ENCODE measurements at regions not wholly inside any gene's neighbourhood (a gene's known extent, or its start where the extent isn't known, plus 50 kb on each side); places are given as distances from the start of the nearest gene placed in this dataset.

DNA sequence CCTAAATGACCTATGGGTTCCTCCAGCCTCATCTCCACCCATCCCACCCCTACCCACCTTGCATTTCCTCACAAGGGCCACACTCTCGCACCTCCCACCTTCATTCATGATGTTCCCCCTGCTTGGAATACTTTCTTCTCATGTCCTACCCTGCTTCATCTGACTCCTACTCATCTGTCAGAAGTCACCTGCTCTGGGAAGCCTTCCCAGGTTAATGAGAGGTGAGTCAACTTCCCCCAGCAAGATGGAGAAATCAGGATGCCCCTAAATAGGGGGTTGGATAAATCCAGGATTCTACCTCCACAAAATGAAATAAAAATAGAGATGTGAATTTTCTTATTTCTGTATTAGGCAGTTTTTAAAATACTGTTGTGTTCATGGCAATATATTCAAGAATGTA lies 51.0 kb upstream of the WSB1 start:
- no peaks in the 10 kb centered on the region for H3K27me3 ChIP-seq (ENCODE audit: control insufficient read depth, extremely low read depth, insufficient read depth, low read length)
- no peaks in the 10 kb centered on the region for H3K36me3 ChIP-seq (ENCODE audit: control insufficient read depth in 2 of 2, extremely low read depth in 1 of 2, insufficient read depth in 2 of 2, low read length in 2 of 2)
- H3K27ac ChIP-seq (ENCODE audit: control insufficient read depth, insufficient read depth, low read length): peak overlapping the region; percentile 59
- H3K9ac ChIP-seq (ENCODE audit: control insufficient read depth, extremely low read depth, insufficient read depth, low read length): peak overlapping the region; percentile 13
- no peaks in the 10 kb centered on the region for H3K9me3 ChIP-seq (ENCODE audit: control insufficient read depth, low read depth, low read length)
- dilution Hi-C loops (cut with MboI; ENCODE audit: extremely low pct_ligation_motif_present, low sequenced_read_pairs): no loop called here
- H3K4me3 ChIP-seq (ENCODE audit: control insufficient read depth in 2 of 3, extremely low read depth in 1 of 3, insufficient read depth in 2 of 3, low read depth in 1 of 3, low read length in 3 of 3): no peak overlapping the region
- peaks cover 2% of the 10 kb centered on the region for H3K9me1 ChIP-seq (ENCODE audit: control insufficient read depth, extremely low read depth, insufficient read depth, low read length)
- DNase-seq (ENCODE audit: low read depth, low spot score): no peak
- H3K79me2 ChIP-seq (ENCODE audit: control insufficient read depth, insufficient read depth, low read length): no peaks in the 10 kb centered on the region
- peaks cover 52% of the 10 kb centered on the region for H3K4me1 ChIP-seq (ENCODE audit: control insufficient read depth, extremely low read depth, insufficient read depth, low read length)
- TF ChIP-seq EZH2 (IDR thresholded peaks at IDR 0.05; ENCODE audit: low read length) (no peak), CTCF (optimal IDR thresholded peaks at IDR 0.05 in 1 of 3, IDR thresholded peaks at IDR 0.05 in 1 of 3, conservative IDR thresholded peaks at IDR 0.05 in 1 of 3; ENCODE audit: extremely low read depth in 1 of 3, insufficient read depth in 2 of 3, low read length in 3 of 3) (no peak)
- no peaks in the 10 kb centered on the region for H4K20me1 ChIP-seq (ENCODE audit: control insufficient read depth, extremely low read depth, insufficient read depth, low read length)
- H2AFZ ChIP-seq (ENCODE audit: control insufficient read depth, low read length): no peak overlapping the region
- FAIRE-seq: no peak
- peak overlapping the region; percentile 33 for H3K4me2 ChIP-seq (ENCODE audit: control insufficient read depth, extremely low read depth, insufficient read depth, low read depth, low read length)

- Histone ChIP-seq H3K9me1 (ENCODE audit: control insufficient read depth, extremely low read depth, insufficient read depth, low read length) (peaks cover 2% of the 10 kb centered on the region), H3K36me3 (ENCODE audit: control insufficient read depth in 2 of 2, extremely low read depth in 1 of 2, insufficient read depth in 2 of 2, low read length in 2 of 2) (no peaks in the 10 kb centered on the region), H3K9ac (ENCODE audit: control insufficient read depth, extremely low read depth, insufficient read depth, low read length) (no peak overlapping the region), H3K4me1 (ENCODE audit: control insufficient read depth, extremely low read depth, insufficient read depth, low read length) (peaks cover 52% of the 10 kb centered on the region), H3K27me3 (ENCODE audit: control insufficient read depth, extremely low read depth, insufficient read depth, low read length) (no peaks in the 10 kb centered on the region), H3K9me3 (ENCODE audit: control insufficient read depth, low read depth, low read length) (no peaks in the 10 kb centered on the region), H4K20me1 (ENCODE audit: control insufficient read depth, extremely low read depth, insufficient read depth, low read length) (no peaks in the 10 kb centered on the region), H2AFZ (ENCODE audit: control insufficient read depth, low read length) (no peak overlapping the region), H3K27ac (ENCODE audit: control insufficient read depth, insufficient read depth, low read length) (no peak overlapping the region), H3K4me2 (ENCODE audit: control insufficient read depth, extremely low read depth, insufficient read depth, low read depth, low read length) (no peak overlapping the region), H3K4me3 (ENCODE audit: control insufficient read depth in 2 of 3, extremely low read depth in 1 of 3, insufficient read depth in 2 of 3, low read depth in 1 of 3, low read length in 3 of 3) (no peak overlapping the region), H3K79me2 (ENCODE audit: control insufficient read depth, insufficient read depth, low read length) (no peaks in the 10 kb centered on the region)
- dilution Hi-C loops (cut with MboI; ENCODE audit: extremely low pct_ligation_motif_present, low sequenced_read_pairs): no loop called here
- no peak for FAIRE-seq
- DNase-seq (ENCODE audit: low read depth, low spot score): no peak
- TF ChIP-seq CTCF (optimal IDR thresholded peaks at IDR 0.05 in 1 of 3, IDR thresholded peaks at IDR 0.05 in 1 of 3, conservative IDR thresholded peaks at IDR 0.05 in 1 of 3; ENCODE audit: extremely low read depth in 1 of 3, insufficient read depth in 2 of 3, low read length in 3 of 3) (no peak), EZH2 (IDR thresholded peaks at IDR 0.05; ENCODE audit: low read length) (no peak)
Observed at GRCh38 chr17:27244011-27244410, 49.9 kb upstream of the WSB1 start.

Measured in keratinocyte (primary cell).